Muscle of leg (tissue), 3 donors: ENCODE measurements at regions not wholly inside any gene's neighbourhood (a gene's known extent, or its start where the extent isn't known, plus 50 kb on each side); places are given as distances from the start of the nearest gene placed in this dataset.
"Not testable (repeated sequence)": the region's sequence is repeated elsewhere in the genome, so short reads cannot be mapped to it uniquely, and the experiment has no call there.

Experiments
- DNase-seq: peaks from one replicate; pipeline ENCODE4 v3.0.0; 2013
- H3K27ac ChIP-seq: one replicate; pipeline ENCODE4 v1.5.1; 2013; ENCODE audit warnings: mild to moderate bottlenecking, low read length, control low read depth
- H3K27me3 ChIP-seq: one replicate; pipeline ENCODE4 v1.6.1; 2013; ENCODE audit warnings: low read length; ENCODE audit not compliant: control insufficient read depth, insufficient read depth
- H3K36me3 ChIP-seq: one replicate; pipeline ENCODE4 v1.6.1; 2013; ENCODE audit warnings: low read length; ENCODE audit not compliant: control insufficient read depth, insufficient read depth
- H3K4me1 ChIP-seq: one replicate; pipeline ENCODE4 v1.6.1; 2013; ENCODE audit warnings: low read length; ENCODE audit not compliant: control insufficient read depth, insufficient read depth
- H3K4me3 ChIP-seq: one replicate; pipeline ENCODE4 v1.5.1; 2013; ENCODE audit warnings: low read length, control low read depth
- H3K9me3 ChIP-seq: replicated peaks from 2 replicates; pipeline ENCODE4 v1.6.1; 2013; ENCODE audit warnings: low read depth, low read length; ENCODE audit not compliant: control insufficient read depth
- WGBS: methylation state at CpG from one replicate; pipeline ENCODE4 v1.1.5; 2013; ENCODE audit warnings: missing lambda C conversion rate; ENCODE audit not compliant: insufficient coverage; 5-methylcytosine and 5-hydroxymethylcytosine counted together

- H3K4me1 ChIP-seq, DNase-seq, H3K27me3 ChIP-seq, H3K9me3 ChIP-seq, H3K27ac ChIP-seq, H3K4me3 ChIP-seq, H3K36me3 ChIP-seq: not testable (repeated sequence)
- WGBS, result 29% methylated on average over 1 of the region's 6 CpGs
Measured at GRCh38 chr20:30384841-30385240, 872.6 kb upstream of the DEFB115 start.

- H3K4me3 ChIP-seq, H3K27ac ChIP-seq, H3K27me3 ChIP-seq, DNase-seq, H3K9me3 ChIP-seq, H3K36me3 ChIP-seq, H3K4me1 ChIP-seq: not testable (repeated sequence)
- no CpG with 5 or more reads among the region's 4 CpGs for WGBS
Measured at GRCh38 chr20:30386099-30386498, 871.4 kb upstream of the DEFB115 start.

GRCh38 chr20:30387823-30388222 is 869.6 kb upstream of the DEFB115 start:
- DNase-seq, H3K27ac ChIP-seq: not testable (repeated sequence)

GRCh38 chr20:30393523-30393922 is 863.9 kb upstream of the DEFB115 start:
- not testable (repeated sequence) for H3K27me3 ChIP-seq, H3K4me1 ChIP-seq, H3K9me3 ChIP-seq, H3K4me3 ChIP-seq, H3K36me3 ChIP-seq, H3K27ac ChIP-seq, DNase-seq
- WGBS, result no CpG with 5 or more reads among the region's 1 CpG

More at GRCh38 chr20:30387823-30388222, 869.6 kb upstream of the DEFB115 start:
- not testable (repeated sequence) for H3K27me3 ChIP-seq, H3K9me3 ChIP-seq, H3K36me3 ChIP-seq, H3K4me1 ChIP-seq, H3K4me3 ChIP-seq
- no CpG with 5 or more reads among the region's 4 CpGs for WGBS

GRCh38 chr20:30397111-30397510 is 860.4 kb upstream of the DEFB115 start:
- not testable (repeated sequence) for H3K36me3 ChIP-seq

GRCh38 chr20:30405061-30405460 is 852.4 kb upstream of the DEFB115 start:
- no CpG with 5 or more reads among the region's 18 CpGs for WGBS
- not testable (repeated sequence) for DNase-seq, H3K4me1 ChIP-seq, H3K4me3 ChIP-seq, H3K9me3 ChIP-seq, H3K27ac ChIP-seq, H3K36me3 ChIP-seq, H3K27me3 ChIP-seq

More at GRCh38 chr20:30397111-30397510, 860.4 kb upstream of the DEFB115 start:
- not testable (repeated sequence) for H3K27me3 ChIP-seq, H3K4me3 ChIP-seq, H3K4me1 ChIP-seq, DNase-seq, H3K27ac ChIP-seq, H3K9me3 ChIP-seq
- 100% methylated on average over 2 of the region's 2 CpGs for WGBS

- not testable (repeated sequence) for H3K36me3 ChIP-seq, H3K27ac ChIP-seq, DNase-seq, H3K9me3 ChIP-seq, H3K27me3 ChIP-seq, H3K4me1 ChIP-seq, H3K4me3 ChIP-seq
- whole genome bisulfite sequencing, result 95% methylated on average over 17 of the region's 27 CpGs
Measured at GRCh38 chr20:30405585-30405984, 851.9 kb upstream of the DEFB115 start.

GRCh38 chr20:30406370-30406769 is 851.1 kb upstream of the DEFB115 start:
- H3K27ac ChIP-seq, H3K9me3 ChIP-seq: not testable (repeated sequence)
- WGBS, result no CpG with 5 or more reads among the region's 1 CpG

GRCh38 chr20:30412972-30413371 is 844.5 kb upstream of the DEFB115 start:
- WGBS, result 46% methylated on average over 1 of the region's 2 CpGs
- H3K27ac ChIP-seq, result no peak overlapping the region
- no peak for DNase-seq
- H3K9me3 ChIP-seq, result peaks cover 10% of the 10 kb centered on the region
- no peaks in the 10 kb centered on the region for H3K4me1 ChIP-seq
- no peaks in the 10 kb centered on the region for H3K36me3 ChIP-seq
- no peaks in the 10 kb centered on the region for H3K27me3 ChIP-seq
- H3K4me3 ChIP-seq, result no peak overlapping the region

More at GRCh38 chr20:30406370-30406769, 851.1 kb upstream of the DEFB115 start:
- H3K4me1 ChIP-seq, DNase-seq, H3K36me3 ChIP-seq, H3K4me3 ChIP-seq, H3K27me3 ChIP-seq: not testable (repeated sequence)

- H3K4me1 ChIP-seq, H3K36me3 ChIP-seq, H3K27me3 ChIP-seq, H3K4me3 ChIP-seq, H3K27ac ChIP-seq, DNase-seq: not testable (repeated sequence)
- 95% methylated on average over 4 of the region's 4 CpGs for WGBS
- peaks cover 15% of the 10 kb centered on the region for H3K9me3 ChIP-seq
Measured at GRCh38 chr20:30417387-30417786, 840.1 kb upstream of the DEFB115 start.

GRCh38 chr20:30418378-30418777 is 839.1 kb upstream of the DEFB115 start:
- DNase-seq, H3K36me3 ChIP-seq, H3K4me1 ChIP-seq, H3K27ac ChIP-seq, H3K4me3 ChIP-seq, H3K27me3 ChIP-seq: not testable (repeated sequence)
- 70% methylated on average over 4 of the region's 4 CpGs for WGBS
- peaks cover 18% of the 10 kb centered on the region for H3K9me3 ChIP-seq
